ENCODE measurements at regions not wholly inside any gene's neighbourhood (a gene's known extent, or its start where the extent isn't known, plus 50 kb on each side); places are given as distances from the start of the nearest gene placed in this dataset.
"Not testable (repeated sequence)": the region's sequence is repeated elsewhere in the genome, so short reads cannot be mapped to it uniquely, and the experiment has no call there.

DNA sequence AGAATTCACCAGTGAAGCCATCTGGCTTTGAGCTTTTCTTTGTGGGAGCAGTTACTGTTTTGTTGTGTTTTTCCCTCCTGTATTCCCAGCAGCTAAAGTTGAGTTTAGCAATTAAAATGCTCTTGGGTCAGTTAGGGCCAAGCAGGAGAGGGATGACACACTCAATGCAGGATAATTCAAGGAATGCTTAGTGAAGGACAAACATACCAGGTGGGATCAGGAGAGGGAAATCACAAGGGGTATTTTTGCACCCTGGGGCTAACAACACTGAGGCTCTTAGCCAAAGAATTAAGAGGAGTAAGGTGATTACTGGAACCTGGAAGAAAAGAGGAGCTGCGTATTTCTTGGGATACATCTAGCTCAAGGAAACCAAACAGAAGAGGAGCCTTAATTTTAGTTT is 82.4 kb upstream of the KCND2 start:
- no peak overlapping the region for H3K4me3 ChIP-seq (ENCODE audit: low read depth, low read length, poor library complexity, severe bottlenecking)
- no peaks in the 10 kb centered on the region for H3K9me3 ChIP-seq (ENCODE audit: low read depth, low read length, poor library complexity, severe bottlenecking)
- H3K36me3 ChIP-seq (ENCODE audit: insufficient read depth, low read length, poor library complexity, severe bottlenecking) = no peaks in the 10 kb centered on the region
- TF ChIP-seq EZH2 (IDR thresholded peaks at IDR 0.05; ENCODE audit: borderline replicate concordance, low read depth, low read length, poor library complexity, severe bottlenecking) = no peak
- TF ChIP-seq, protein P1, sequence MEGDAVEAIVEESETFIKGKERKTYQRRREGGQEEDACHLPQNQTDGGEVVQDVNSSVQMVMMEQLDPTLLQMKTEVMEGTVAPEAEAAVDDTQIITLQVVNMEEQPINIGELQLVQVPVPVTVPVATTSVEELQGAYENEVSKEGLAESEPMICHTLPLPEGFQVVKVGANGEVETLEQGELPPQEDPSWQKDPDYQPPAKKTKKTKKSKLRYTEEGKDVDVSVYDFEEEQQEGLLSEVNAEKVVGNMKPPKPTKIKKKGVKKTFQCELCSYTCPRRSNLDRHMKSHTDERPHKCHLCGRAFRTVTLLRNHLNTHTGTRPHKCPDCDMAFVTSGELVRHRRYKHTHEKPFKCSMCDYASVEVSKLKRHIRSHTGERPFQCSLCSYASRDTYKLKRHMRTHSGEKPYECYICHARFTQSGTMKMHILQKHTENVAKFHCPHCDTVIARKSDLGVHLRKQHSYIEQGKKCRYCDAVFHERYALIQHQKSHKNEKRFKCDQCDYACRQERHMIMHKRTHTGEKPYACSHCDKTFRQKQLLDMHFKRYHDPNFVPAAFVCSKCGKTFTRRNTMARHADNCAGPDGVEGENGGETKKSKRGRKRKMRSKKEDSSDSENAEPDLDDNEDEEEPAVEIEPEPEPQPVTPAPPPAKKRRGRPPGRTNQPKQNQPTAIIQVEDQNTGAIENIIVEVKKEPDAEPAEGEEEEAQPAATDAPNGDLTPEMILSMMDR (conservative IDR thresholded peaks at IDR 0.05; ENCODE audit: low read depth, low read length) = no peak
- POLR2A ChIA-PET (ENCODE audit: low non-redundant PET) = no interaction called here
- BruUV-seq (replicated peaks) = no TSS peak
- no peak for DNase-seq (ENCODE audit: low spot score)
- H3K27ac ChIP-seq (ENCODE audit: low read depth, low read length, poor library complexity, severe bottlenecking) = no peak overlapping the region
- intact Hi-C loops (cut with micrococcal nuclease; ENCODE audit: unreplicated experiment) = no loop called here
- H3K4me1 ChIP-seq (ENCODE audit: insufficient read depth, low read length, poor library complexity, severe bottlenecking) = peaks cover 4% of the 10 kb centered on the region
- CTCF ChIA-PET = no interaction called here
- H3K27me3 ChIP-seq (replicated peaks; ENCODE audit: insufficient read depth, low read depth, low read length, poor library complexity) = no peaks in the 10 kb centered on the region

DNA sequence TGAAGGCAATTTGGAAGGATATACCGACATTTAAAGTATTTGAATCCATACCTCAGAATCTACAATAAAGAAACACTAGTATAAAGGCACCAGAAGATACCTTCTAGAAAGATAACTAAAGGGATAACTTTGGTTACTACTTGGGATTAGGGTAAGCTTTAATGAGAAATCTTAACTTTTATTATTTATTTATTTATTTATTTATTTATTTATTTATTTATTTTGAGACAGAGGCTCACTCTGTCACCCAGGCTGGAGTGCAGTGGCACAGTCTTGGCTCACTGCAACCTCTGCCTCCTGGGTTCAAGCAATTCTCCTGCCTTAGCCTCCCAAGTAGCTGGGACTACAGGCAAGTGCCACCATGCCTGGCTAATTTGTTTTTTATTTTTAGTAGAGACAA is 81.6 kb upstream of the KCND2 start:
- H3K36me3 ChIP-seq (ENCODE audit: insufficient read depth, low read length, poor library complexity, severe bottlenecking); POLR2A ChIA-PET (ENCODE audit: low non-redundant PET); CTCF ChIA-PET; intact Hi-C loops (cut with micrococcal nuclease; ENCODE audit: unreplicated experiment); H3K4me1 ChIP-seq (ENCODE audit: insufficient read depth, low read length, poor library complexity, severe bottlenecking); H3K9me3 ChIP-seq (ENCODE audit: low read depth, low read length, poor library complexity, severe bottlenecking); H3K27me3 ChIP-seq (replicated peaks; ENCODE audit: insufficient read depth, low read depth, low read length, poor library complexity); BruUV-seq (replicated peaks); DNase-seq (ENCODE audit: low spot score); H3K27ac ChIP-seq (ENCODE audit: low read depth, low read length, poor library complexity, severe bottlenecking); H3K4me3 ChIP-seq (ENCODE audit: low read depth, low read length, poor library complexity, severe bottlenecking): not testable (repeated sequence)

DNA sequence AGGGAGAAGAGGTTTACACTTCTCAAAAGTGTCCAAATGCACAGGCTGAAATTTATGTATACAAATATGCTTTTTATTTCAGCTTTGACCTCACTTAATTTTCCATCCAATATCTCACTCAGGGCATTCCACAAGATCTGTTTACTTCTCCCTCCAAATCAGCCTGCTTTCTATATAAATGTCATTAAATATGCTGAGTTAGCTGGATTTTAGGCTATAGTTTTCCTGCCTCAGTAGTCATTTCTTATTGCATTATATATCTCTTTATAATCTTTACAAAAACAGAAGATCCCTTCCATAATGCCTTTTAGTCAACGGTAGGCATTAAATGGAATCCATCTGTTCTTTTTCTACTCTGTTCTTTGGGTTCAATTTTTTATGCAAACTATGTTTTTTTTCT is 71.7 kb upstream of the KCND2 start:
- H3K9me3 ChIP-seq (ENCODE audit: low read depth, low read length, poor library complexity, severe bottlenecking) = peaks cover under 1% of the 10 kb centered on the region
- H3K27me3 ChIP-seq (replicated peaks; ENCODE audit: insufficient read depth, low read depth, low read length, poor library complexity) = no peaks in the 10 kb centered on the region
- intact Hi-C loops (cut with micrococcal nuclease; ENCODE audit: unreplicated experiment) = no loop called here
- no peak overlapping the region for H3K27ac ChIP-seq (ENCODE audit: low read depth, low read length, poor library complexity, severe bottlenecking)
- TF ChIP-seq, protein P1 (conservative IDR thresholded peaks at IDR 0.05; ENCODE audit: low read depth, low read length) = no peak
- TF ChIP-seq EZH2 (IDR thresholded peaks at IDR 0.05; ENCODE audit: borderline replicate concordance, low read depth, low read length, poor library complexity, severe bottlenecking) = no peak
- no peaks in the 10 kb centered on the region for H3K4me1 ChIP-seq (ENCODE audit: insufficient read depth, low read length, poor library complexity, severe bottlenecking)
- CTCF ChIA-PET = no interaction called here
- no peak for DNase-seq (ENCODE audit: low spot score)
- no peaks in the 10 kb centered on the region for H3K36me3 ChIP-seq (ENCODE audit: insufficient read depth, low read length, poor library complexity, severe bottlenecking)
- POLR2A ChIA-PET (ENCODE audit: low non-redundant PET) = no interaction called here
- H3K4me3 ChIP-seq (ENCODE audit: low read depth, low read length, poor library complexity, severe bottlenecking) = no peak overlapping the region
- no TSS peak for BruUV-seq (replicated peaks)

DNA sequence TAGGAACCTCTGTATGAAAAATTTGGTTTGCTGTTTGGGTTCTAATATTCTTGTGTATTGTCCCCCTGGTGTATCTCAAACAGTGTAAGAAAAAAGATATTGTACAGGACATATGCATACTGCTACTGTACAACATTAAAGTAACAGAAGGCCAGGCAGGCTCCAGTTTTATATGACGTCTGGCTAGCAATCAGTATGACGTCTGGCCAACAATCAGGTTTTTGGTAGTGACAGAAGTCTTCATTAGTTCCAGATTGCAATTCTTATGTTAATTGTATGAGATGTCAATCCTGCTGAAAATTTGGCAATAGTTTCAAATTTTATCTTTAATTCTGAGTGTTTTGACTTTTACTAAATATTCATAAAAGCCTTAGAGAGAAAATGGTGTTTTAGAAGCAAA is 67.9 kb upstream of the KCND2 start:
- Histone ChIP-seq H3K27ac (ENCODE audit: low read depth, low read length, poor library complexity, severe bottlenecking) (no peak overlapping the region), H3K4me3 (ENCODE audit: low read depth, low read length, poor library complexity, severe bottlenecking) (no peak overlapping the region), H3K36me3 (ENCODE audit: insufficient read depth, low read length, poor library complexity, severe bottlenecking) (no peaks in the 10 kb centered on the region), H3K27me3 (replicated peaks; ENCODE audit: insufficient read depth, low read depth, low read length, poor library complexity) (no peaks in the 10 kb centered on the region), H3K9me3 (ENCODE audit: low read depth, low read length, poor library complexity, severe bottlenecking) (no peaks in the 10 kb centered on the region), H3K4me1 (ENCODE audit: insufficient read depth, low read length, poor library complexity, severe bottlenecking) (no peaks in the 10 kb centered on the region)
- POLR2A ChIA-PET (ENCODE audit: low non-redundant PET) = no interaction called here
- CTCF ChIA-PET = no interaction called here
- TF ChIP-seq EZH2 (IDR thresholded peaks at IDR 0.05; ENCODE audit: borderline replicate concordance, low read depth, low read length, poor library complexity, severe bottlenecking) = no peak
- TF ChIP-seq, protein P1 (conservative IDR thresholded peaks at IDR 0.05; ENCODE audit: low read depth, low read length) = no peak
- no TSS peak for BruUV-seq (replicated peaks)
- no peak for DNase-seq (ENCODE audit: low spot score)
- intact Hi-C loops (cut with micrococcal nuclease; ENCODE audit: unreplicated experiment) = no loop called here

Data from A673 (cell line).